ENCODE measurements at regions not wholly inside any gene's neighbourhood (a gene's known extent, or its start where the extent isn't known, plus 50 kb on each side); places are given as distances from the start of the nearest gene placed in this dataset.

GRCh38 chr5:171537923-171538537 is 118.6 kb downstream of the FGF18 start:
- TF ChIP-seq, protein P1, sequence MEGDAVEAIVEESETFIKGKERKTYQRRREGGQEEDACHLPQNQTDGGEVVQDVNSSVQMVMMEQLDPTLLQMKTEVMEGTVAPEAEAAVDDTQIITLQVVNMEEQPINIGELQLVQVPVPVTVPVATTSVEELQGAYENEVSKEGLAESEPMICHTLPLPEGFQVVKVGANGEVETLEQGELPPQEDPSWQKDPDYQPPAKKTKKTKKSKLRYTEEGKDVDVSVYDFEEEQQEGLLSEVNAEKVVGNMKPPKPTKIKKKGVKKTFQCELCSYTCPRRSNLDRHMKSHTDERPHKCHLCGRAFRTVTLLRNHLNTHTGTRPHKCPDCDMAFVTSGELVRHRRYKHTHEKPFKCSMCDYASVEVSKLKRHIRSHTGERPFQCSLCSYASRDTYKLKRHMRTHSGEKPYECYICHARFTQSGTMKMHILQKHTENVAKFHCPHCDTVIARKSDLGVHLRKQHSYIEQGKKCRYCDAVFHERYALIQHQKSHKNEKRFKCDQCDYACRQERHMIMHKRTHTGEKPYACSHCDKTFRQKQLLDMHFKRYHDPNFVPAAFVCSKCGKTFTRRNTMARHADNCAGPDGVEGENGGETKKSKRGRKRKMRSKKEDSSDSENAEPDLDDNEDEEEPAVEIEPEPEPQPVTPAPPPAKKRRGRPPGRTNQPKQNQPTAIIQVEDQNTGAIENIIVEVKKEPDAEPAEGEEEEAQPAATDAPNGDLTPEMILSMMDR (IDR thresholded peaks at IDR 0.05; ENCODE audit: low read depth, low read length) = no peak
- no peak for TF ChIP-seq EZH2phosphoT487 (IDR thresholded peaks at IDR 0.05; ENCODE audit: low read depth)
